ENCODE measurements at regions not wholly inside any gene's neighbourhood (a gene's known extent, or its start where the extent isn't known, plus 50 kb on each side); places are given as distances from the start of the nearest gene placed in this dataset.
A peak's percentile ranks its signal among the peaks of the same experiment; 100 is the strongest.
"Not testable (repeated sequence)": the region's sequence is repeated elsewhere in the genome, so short reads cannot be mapped to it uniquely, and the experiment has no call there.

DNA sequence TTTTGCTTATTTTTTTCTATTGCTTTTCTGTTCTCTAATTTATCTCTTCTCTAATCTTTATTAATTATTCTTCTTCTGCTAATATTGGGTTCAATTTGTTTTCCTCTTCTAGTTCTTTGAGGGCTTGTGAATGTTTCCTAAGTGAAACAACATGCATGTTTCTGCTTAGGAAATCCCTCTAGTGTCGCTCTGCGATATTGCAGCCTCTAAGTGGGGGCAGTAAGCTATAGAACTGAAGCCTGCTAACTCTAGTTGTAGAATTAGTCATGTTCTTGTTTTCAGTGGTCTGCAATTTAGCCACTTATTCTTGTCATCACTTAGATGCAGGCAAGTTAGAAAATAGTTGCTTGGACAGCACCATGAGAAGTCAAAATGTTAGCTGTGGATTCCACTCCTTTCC, 222.6 kb downstream of the SPIN4 start:
- TF ChIP-seq TAF1 (IDR thresholded peaks at IDR 0.05; ENCODE audit: borderline replicate concordance, low read depth, low read length), result no peak
- no peak for TF ChIP-seq POLR2AphosphoS5 (IDR thresholded peaks at IDR 0.05; ENCODE audit: low read depth, low read length)
- no peak for TF ChIP-seq POLR2A (IDR thresholded peaks at IDR 0.05; ENCODE audit: low read depth, low read length)
- peak; percentile 92 for FAIRE-seq
- DNase-seq (ENCODE audit: insufficient read length), result no peak

DNA sequence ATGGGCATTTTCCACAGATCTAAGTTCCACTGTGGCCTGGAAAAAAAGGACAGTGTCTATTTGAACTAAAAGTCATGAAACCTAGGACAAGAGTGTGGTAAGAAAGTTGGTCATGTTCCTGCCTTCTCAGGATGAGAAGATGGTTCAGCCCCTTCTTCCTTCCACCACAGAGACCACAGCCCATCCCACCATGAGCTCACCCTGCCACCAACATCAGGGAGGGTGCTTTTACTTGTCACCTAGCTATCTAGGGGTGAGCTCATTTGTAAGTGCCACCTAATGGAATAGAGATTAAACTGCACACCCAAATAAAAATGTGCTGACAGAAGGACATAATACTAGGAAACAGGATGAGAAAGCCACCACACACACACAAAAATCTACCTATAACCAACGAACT, 235.9 kb downstream of the SPIN4 start:
- TF ChIP-seq TAF1 (IDR thresholded peaks at IDR 0.05; ENCODE audit: borderline replicate concordance, low read depth, low read length) (no peak), POLR2A (IDR thresholded peaks at IDR 0.05; ENCODE audit: low read depth, low read length) (no peak), POLR2AphosphoS5 (IDR thresholded peaks at IDR 0.05; ENCODE audit: low read depth, low read length) (no peak)
- DNase-seq (ENCODE audit: insufficient read length) (no peak), FAIRE-seq (no peak)

DNA sequence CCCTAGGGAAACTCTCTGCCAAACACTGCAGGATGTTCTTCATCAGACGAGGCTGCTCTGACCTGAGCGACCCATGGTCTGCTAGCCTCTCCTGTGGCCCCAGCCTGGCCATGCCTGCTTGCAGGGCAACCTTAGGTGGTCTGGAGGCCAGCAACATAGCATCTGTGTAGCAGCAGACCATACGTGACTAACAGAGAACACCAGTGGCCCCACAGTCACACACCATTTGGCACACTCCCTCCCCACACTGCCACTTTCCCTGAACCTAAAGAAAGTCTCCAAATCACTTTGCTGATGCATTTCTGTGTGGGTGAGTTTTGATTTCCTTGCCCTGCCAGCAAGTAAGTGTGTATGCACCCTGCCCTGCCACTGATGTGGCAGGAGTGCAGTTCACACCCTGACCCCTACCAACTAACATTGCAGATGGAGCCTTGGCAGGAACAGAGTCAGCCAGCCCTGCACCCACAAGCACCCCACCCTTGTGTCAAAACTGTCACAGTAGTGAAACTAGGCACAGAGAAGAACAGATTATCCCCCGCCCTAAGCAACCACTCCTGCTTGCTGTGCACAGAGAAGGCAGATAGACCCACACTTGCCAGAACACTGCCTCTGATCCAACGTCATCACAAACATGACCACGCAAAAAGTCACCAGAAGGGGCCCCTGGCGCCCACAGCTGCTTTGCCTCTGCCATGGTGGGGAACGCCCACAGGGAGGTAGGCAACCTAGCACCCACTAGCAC, 249.1 kb downstream of the SPIN4 start:
- FAIRE-seq, result no peak
- TF ChIP-seq TAF1 (IDR thresholded peaks at IDR 0.05; ENCODE audit: borderline replicate concordance, low read depth, low read length), result no peak
- TF ChIP-seq POLR2A (IDR thresholded peaks at IDR 0.05; ENCODE audit: low read depth, low read length), result no peak
- TF ChIP-seq POLR2AphosphoS5 (IDR thresholded peaks at IDR 0.05; ENCODE audit: low read depth, low read length), result no peak
- DNase-seq (ENCODE audit: insufficient read length), result no peak

DNA sequence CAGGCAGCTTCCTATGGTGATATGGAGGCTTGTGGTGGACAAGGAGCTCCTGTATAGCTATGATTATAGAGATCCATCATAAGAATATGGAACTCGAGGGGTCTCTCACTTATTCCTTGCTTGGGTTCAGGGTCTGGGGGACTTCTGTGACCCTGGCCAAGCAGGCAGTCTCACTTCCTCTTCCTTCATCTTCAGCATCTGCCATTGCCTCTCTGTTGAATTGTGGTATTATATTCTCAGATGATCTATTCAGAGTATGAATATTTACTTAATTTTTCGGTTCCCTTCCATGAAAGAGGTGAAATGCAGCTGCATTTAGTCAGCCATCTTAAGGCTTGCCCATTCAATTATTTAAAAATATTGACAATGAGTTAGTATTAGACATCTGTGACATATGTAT, 292.9 kb downstream of the SPIN4 start:
- no peak for FAIRE-seq
- TF ChIP-seq POLR2A (IDR thresholded peaks at IDR 0.05; ENCODE audit: low read depth, low read length), result no peak
- TF ChIP-seq POLR2AphosphoS5 (IDR thresholded peaks at IDR 0.05; ENCODE audit: low read depth, low read length), result no peak
- no peak for TF ChIP-seq TAF1 (IDR thresholded peaks at IDR 0.05; ENCODE audit: borderline replicate concordance, low read depth, low read length)
- DNase-seq (ENCODE audit: insufficient read length), result no peak

DNA sequence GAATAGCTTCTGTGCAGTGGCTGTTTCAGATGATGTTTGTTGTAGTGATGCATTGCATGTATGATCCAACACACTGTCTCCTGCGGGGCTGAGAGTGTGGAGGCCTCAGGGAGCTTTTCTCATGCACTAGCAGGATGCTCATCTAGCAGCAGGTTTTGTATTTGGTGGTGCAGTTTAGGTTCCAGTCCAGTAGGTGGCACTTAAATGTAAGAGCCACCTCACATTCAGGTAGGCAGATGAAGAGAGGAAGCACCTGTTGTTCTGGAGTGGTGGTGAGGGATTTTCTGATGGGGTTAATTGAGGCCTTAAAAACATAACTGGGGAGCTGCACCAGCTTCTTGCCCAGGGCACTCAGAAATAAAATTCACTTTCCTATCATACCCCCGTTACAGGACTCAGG, 300.9 kb downstream of the SPIN4 start:
- TF ChIP-seq POLR2A (IDR thresholded peaks at IDR 0.05; ENCODE audit: low read depth, low read length) (no peak), POLR2AphosphoS5 (IDR thresholded peaks at IDR 0.05; ENCODE audit: low read depth, low read length) (no peak), TAF1 (IDR thresholded peaks at IDR 0.05; ENCODE audit: borderline replicate concordance, low read depth, low read length) (no peak)
- DNase-seq (ENCODE audit: insufficient read length) (no peak), FAIRE-seq (peak; percentile 67)

DNA sequence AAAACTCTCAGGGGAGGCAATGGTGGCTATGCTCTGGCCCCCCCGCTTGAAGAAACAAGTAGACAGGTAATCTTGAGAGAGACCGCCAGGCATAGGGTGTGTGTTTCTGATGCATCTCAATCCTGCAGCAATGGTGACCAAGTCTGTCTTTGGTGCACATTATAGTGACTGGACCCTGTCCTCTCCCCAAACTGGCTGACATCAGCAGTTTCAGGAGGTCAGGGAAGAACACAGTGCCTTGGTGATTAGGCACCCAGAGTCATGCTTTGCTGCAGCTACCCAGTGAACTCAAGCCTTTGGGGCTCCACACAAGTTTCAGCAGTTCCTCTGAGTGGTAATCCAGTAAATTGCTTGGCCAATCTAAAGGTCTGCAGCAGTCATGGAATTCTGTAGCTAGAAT, 318.3 kb downstream of the SPIN4 start:
- DNase-seq (ENCODE audit: insufficient read length), result no peak
- TF ChIP-seq TAF1 (IDR thresholded peaks at IDR 0.05; ENCODE audit: borderline replicate concordance, low read depth, low read length), result no peak
- no peak for TF ChIP-seq POLR2A (IDR thresholded peaks at IDR 0.05; ENCODE audit: low read depth, low read length)
- no peak for TF ChIP-seq POLR2AphosphoS5 (IDR thresholded peaks at IDR 0.05; ENCODE audit: low read depth, low read length)
- no peak for FAIRE-seq

DNA sequence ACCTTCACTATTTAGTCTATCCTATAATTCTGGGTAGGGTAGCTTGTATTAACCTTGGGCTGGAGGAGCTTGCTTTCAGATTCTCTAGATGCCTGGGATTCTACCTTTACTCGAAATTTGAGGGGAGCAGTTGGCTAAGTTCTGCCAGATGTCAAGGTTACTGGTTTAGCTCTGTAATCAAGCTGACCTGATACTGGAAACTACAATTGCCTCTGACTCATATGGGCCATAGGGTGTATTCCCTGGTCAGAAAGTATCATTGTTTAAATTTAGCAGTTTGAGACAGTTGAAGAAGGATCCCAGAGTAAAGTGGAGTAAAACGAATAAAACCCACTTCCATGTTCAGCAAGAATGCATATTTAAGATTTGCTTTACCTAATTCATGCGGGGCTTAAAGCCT, 337.6 kb downstream of the SPIN4 start:
- DNase-seq (ENCODE audit: insufficient read length), result no peak
- no peak for TF ChIP-seq TAF1 (IDR thresholded peaks at IDR 0.05; ENCODE audit: borderline replicate concordance, low read depth, low read length)
- TF ChIP-seq POLR2AphosphoS5 (IDR thresholded peaks at IDR 0.05; ENCODE audit: low read depth, low read length), result no peak
- no peak for FAIRE-seq

DNA sequence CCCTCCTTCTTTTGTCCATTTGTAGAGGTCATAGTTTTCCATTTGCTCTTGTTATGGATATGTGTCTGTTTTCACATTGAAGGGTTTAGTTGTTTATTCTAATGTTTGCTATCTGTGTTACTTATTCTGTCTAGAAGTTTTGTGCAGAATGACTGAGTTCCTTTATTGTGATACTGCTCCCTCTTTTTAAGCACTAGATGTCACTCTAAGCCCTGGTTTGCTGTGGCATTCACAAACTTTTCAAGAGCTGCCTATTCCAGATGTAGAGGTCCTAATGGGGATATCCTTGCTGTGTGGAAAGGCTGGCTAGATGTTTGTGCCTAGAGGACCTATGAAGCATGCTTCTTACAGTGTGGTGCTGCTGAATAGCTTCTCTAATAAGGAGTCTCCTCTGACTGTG, 338.6 kb downstream of the SPIN4 start:
- FAIRE-seq (no peak), DNase-seq (ENCODE audit: insufficient read length) (no peak)
- no peak for TF ChIP-seq POLR2AphosphoS5 (IDR thresholded peaks at IDR 0.05; ENCODE audit: low read depth, low read length)
- TF ChIP-seq POLR2A (IDR thresholded peaks at IDR 0.05; ENCODE audit: low read depth, low read length), result no peak
- no peak for TF ChIP-seq TAF1 (IDR thresholded peaks at IDR 0.05; ENCODE audit: borderline replicate concordance, low read depth, low read length)

DNA sequence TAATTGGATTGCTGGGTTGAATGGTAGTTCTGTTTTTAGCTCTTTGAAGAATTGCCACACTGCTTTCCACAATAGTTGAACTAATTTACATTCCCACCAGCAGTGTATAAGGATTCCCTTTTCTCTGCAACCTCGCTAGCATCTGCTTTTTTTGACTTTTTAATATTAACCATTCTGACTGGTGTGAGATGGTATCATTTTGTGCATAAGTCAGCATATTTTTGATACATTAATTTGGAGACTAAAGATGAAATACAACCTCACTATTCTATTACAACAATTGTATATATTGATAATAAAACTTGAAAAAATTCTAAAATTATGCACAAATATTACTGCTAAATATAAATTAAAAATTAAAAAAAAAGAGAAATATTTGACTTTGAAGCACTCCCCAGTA, 350.9 kb downstream of the SPIN4 start:
- not testable (repeated sequence) for DNase-seq (ENCODE audit: insufficient read length); FAIRE-seq

Data from GM12892 (cell line).